Gastrocnemius medialis (tissue), 4 donors: ENCODE measurements at regions not wholly inside any gene's neighbourhood (a gene's known extent, or its start where the extent isn't known, plus 50 kb on each side); places are given as distances from the start of the nearest gene placed in this dataset.

Experiments
- ATAC-seq, 2 donors: fragments of 150-250 bp; one replicate each; pipeline ENCODE4 v1.9.1; 2016
- DNase-seq, 2 donors: peaks; one replicate each; pipeline ENCODE4 v3.0.0-alpha.2; 2019
- H3K27ac ChIP-seq, 4 donors: fragments of 200-600 bp; sonication (generic); 1 replicate in 1 of 4; 2 replicates in 3 of 4; pipeline ENCODE4 v1.5.1; 2016 to 2018; ENCODE audit warnings: mild to moderate bottlenecking in 2 of 4, moderate library complexity in 1 of 4
- H3K27me3 ChIP-seq, 3 donors: fragments of 200-600 bp; sonication (generic) in 2 of 3; 1 replicate in 1 of 3; 2 replicates in 2 of 3; pipeline versions ENCODE4 v1.5.1 to v1.6.0; 2016 to 2019; ENCODE audit warnings: mild to moderate bottlenecking in 1 of 3, moderate library complexity in 1 of 3
- H3K36me3 ChIP-seq, 2 donors: fragments of 200-600 bp; sonication (generic) in 1 of 2; one replicate each; pipeline ENCODE4 v1.5.1; 2017 to 2018
- H3K4me1 ChIP-seq, 2 donors: fragments of 200-600 bp; sonication (generic) in 1 of 2; one replicate each; pipeline ENCODE4 v1.5.1; 2016 to 2017; ENCODE audit warnings: mild to moderate bottlenecking in 2 of 2
- H3K4me3 ChIP-seq, 4 donors: fragments of 200-600 bp; sonication (generic) in 3 of 4; 1 replicate in 1 of 4; 2 replicates in 3 of 4; pipeline ENCODE4 v1.5.1; 2016 to 2019; ENCODE audit warnings: mild to moderate bottlenecking in 2 of 4
- H3K9me3 ChIP-seq, 3 donors: fragments of 200-600 bp; sonication (generic) in 2 of 3; 1 replicate in 1 of 3; 2 replicates in 2 of 3; pipeline ENCODE4 v1.5.1; 2016 to 2019
- CTCF ChIP-seq, 5 experiments: fragments of 450-650 bp in 3 of 5; fragments of 200-600 bp in 2 of 5; sonication (generic) in 2 of 5; IDR thresholded peaks in 4 of 5; conservative IDR thresholded peaks in 1 of 5; 1 replicate in 4 of 5; 2 replicates in 1 of 5; pipeline ENCODE4 v1.5.1; 2016 to 2019; ENCODE audit warnings: antibody characterized with exemption in 5 of 5, mild to moderate bottlenecking in 3 of 5, moderate library complexity in 3 of 5
- POLR2A ChIP-seq, 2 donors: fragments of 450-650 bp; IDR thresholded peaks; one replicate each; pipeline ENCODE4 v1.6.1; 2017; ENCODE audit warnings: antibody characterized with exemption in 2 of 2, mild to moderate bottlenecking in 2 of 2, moderate library complexity in 2 of 2
- in situ Hi-C, 4 donors: fragments of 200-750 bp; cut with MboI; loops; one replicate each; pipeline versions ENCODE4 v1.15.0 to v1.8.0; 2017; ENCODE audit warnings: low sequenced_read_pairs in 4 of 4
- intact Hi-C: fragments of 100-400 bp; cut with DNase I; formaldehyde crosslinking; loops from one replicate; pipeline ENCODE4 v1.15.1; 2023; ENCODE audit warnings: low total_unique reads

GRCh38 chr14:101004954-101005353 lies 101.4 kb upstream of the RTL1 start:
- no peak overlapping the region for H3K4me3 ChIP-seq
- ATAC-seq (no peak), DNase-seq (no peak)
- H3K9me3 ChIP-seq, result no peaks in the 10 kb centered on the region
- H3K27ac ChIP-seq, result no peak overlapping the region
- no peaks in the 10 kb centered on the region for H3K36me3 ChIP-seq
- H3K4me1 ChIP-seq, result no peaks in the 10 kb centered on the region
- no peak for TF ChIP-seq CTCF (IDR thresholded peaks at IDR 0.05 in 4 of 5, conservative IDR thresholded peaks at IDR 0.05 in 1 of 5)
- no peak for TF ChIP-seq POLR2A (IDR thresholded peaks at IDR 0.05)
- H3K27me3 ChIP-seq, result no peaks in the 10 kb centered on the region
- intact Hi-C loops (no loop called here), in situ Hi-C loops (no loop called here)

- ATAC-seq, result no peak
- Histone ChIP-seq H3K27me3 (no peaks in the 10 kb centered on the region), H3K27ac (no peak overlapping the region), H3K4me3 (no peak overlapping the region), H3K36me3 (no peaks in the 10 kb centered on the region), H3K4me1 (no peaks in the 10 kb centered on the region), H3K9me3 (no peaks in the 10 kb centered on the region)
- intact Hi-C loops (no loop called here), in situ Hi-C loops (no loop called here)
- peak in 1 of 2 donors; percentile 34 for DNase-seq
- TF ChIP-seq CTCF (IDR thresholded peaks at IDR 0.05 in 4 of 5, conservative IDR thresholded peaks at IDR 0.05 in 1 of 5) (no peak), POLR2A (IDR thresholded peaks at IDR 0.05) (no peak)
These were observed 101.9 kb upstream of the RTL1 start for GRCh38 chr14:101005447-101005846.

- TF ChIP-seq POLR2A (IDR thresholded peaks at IDR 0.05) (no peak), CTCF (IDR thresholded peaks at IDR 0.05 in 4 of 5, conservative IDR thresholded peaks at IDR 0.05 in 1 of 5) (no peak)
- in situ Hi-C loops (no loop called here), intact Hi-C loops (no loop called here)
- Histone ChIP-seq H3K36me3 (no peaks in the 10 kb centered on the region), H3K27me3 (no peaks in the 10 kb centered on the region), H3K4me3 (no peak overlapping the region), H3K27ac (no peak overlapping the region), H3K9me3 (no peaks in the 10 kb centered on the region), H3K4me1 (no peaks in the 10 kb centered on the region)
- no peak for ATAC-seq
- DNase-seq, result no peak
These were observed 102.5 kb upstream of the RTL1 start for GRCh38 chr14:101006008-101006407.

GRCh38 chr14:101007004-101007614 lies 103.6 kb upstream of the RTL1 start:
- Histone ChIP-seq H3K9me3 (peaks cover 0 to 5% (median 0%) of the 10 kb centered on the region in 3 donors), H3K27me3 (no peaks in the 10 kb centered on the region), H3K27ac (no peak overlapping the region), H3K4me3 (no peak overlapping the region), H3K4me1 (no peaks in the 10 kb centered on the region), H3K36me3 (no peaks in the 10 kb centered on the region)
- intact Hi-C loops (no loop called here), in situ Hi-C loops (no loop called here)
- no peak for DNase-seq
- no peak for TF ChIP-seq POLR2A (IDR thresholded peaks at IDR 0.05)
- TF ChIP-seq CTCF (IDR thresholded peaks at IDR 0.05 in 4 of 5, conservative IDR thresholded peaks at IDR 0.05 in 1 of 5), result no peak
- no peak for ATAC-seq

GRCh38 chr14:101007765-101008164 lies 104.2 kb upstream of the RTL1 start:
- TF ChIP-seq CTCF (IDR thresholded peaks at IDR 0.05 in 4 of 5, conservative IDR thresholded peaks at IDR 0.05 in 1 of 5), result no peak
- no peak for TF ChIP-seq POLR2A (IDR thresholded peaks at IDR 0.05)
- no peaks in the 10 kb centered on the region for H3K36me3 ChIP-seq
- in situ Hi-C loops, result no loop called here
- intact Hi-C loops, result no loop called here
- DNase-seq, result no peak
- H3K4me1 ChIP-seq, result no peaks in the 10 kb centered on the region
- H3K4me3 ChIP-seq, result no peak overlapping the region
- peaks cover 0 to 5% (median 0%) of the 10 kb centered on the region in 3 donors for H3K9me3 ChIP-seq
- no peak for ATAC-seq
- H3K27ac ChIP-seq, result no peak overlapping the region
- no peaks in the 10 kb centered on the region for H3K27me3 ChIP-seq
